HepG2 (cell line): ENCODE measurements at regions not wholly inside any gene's neighbourhood (a gene's known extent, or its start where the extent isn't known, plus 50 kb on each side); places are given as distances from the start of the nearest gene placed in this dataset.

Source experiments
- ATAC-seq: fragments of 200-7000 bp; cut with Tn5 transposase; 3 replicates; pipeline ENCODE4 v1.9.1; 2020; ENCODE audit warnings: mild to moderate bottlenecking, moderate library complexity
- BruUV-seq: library from RNA; stranded (reverse); fragments of 400-500 nt; replicated peaks from 2 replicates; lab custom pipeline; 2021; lab: Mats Ljungman, UMichigan
- CTCF ChIA-PET: fragments of 300-600 bp; formaldehyde crosslinking; extraction: SDS; loops from one replicate; lab custom pipeline; 2021; ENCODE audit warnings: low total read pairs, inconsistent platforms, low intra/inter-chr PET ratio; lab: Yijun Ruan, JAX
- POLR2A ChIA-PET: fragments of 350-600 bp; sonication (Branson Sonifier 250); formaldehyde crosslinking; loops from one replicate; lab custom pipeline; 2020; ENCODE audit warnings: antibody characterized with exemption, inconsistent platforms; lab: Yijun Ruan, JAX
- DNase-seq: peaks from one replicate; pipeline ENCODE4 v3.0.0-alpha.2; 2015; ENCODE audit warnings: low spot score
- FAIRE-seq: peaks from 3 replicates; lab custom pipeline; 2011; peaks lifted over from hg19 to GRCh38; lab: Jason Lieb, UNC
- H2AFZ ChIP-seq: one replicate; pipeline ENCODE4 v1.6.1; 2011; ENCODE audit warnings: low read length, inconsistent platforms
- H3K27ac ChIP-seq: fragments of 300-600 bp; 3 replicates; pipeline ENCODE4 v1.8.0; 2011; ENCODE audit warnings: mixed run types, mild to moderate bottlenecking, mixed read lengths, low read length, inconsistent platforms; ENCODE audit not compliant: insufficient read depth; ENCODE audit errors: extremely low read length
- H3K27me3 ChIP-seq, 2 experiments: fragments of 200-600 bp in 1 of 2; 2 replicates in 1 of 2; 3 replicates in 1 of 2; pipeline versions ENCODE4 v1.6.0 to v1.8.0; 2011; ENCODE audit warnings: low read length in 2 of 2, mild to moderate bottlenecking in 2 of 2, moderate library complexity in 2 of 2, inconsistent platforms in 1 of 2; ENCODE audit not compliant: insufficient read depth in 2 of 2, control insufficient read depth in 1 of 2
- H3K36me3 ChIP-seq, 2 experiments: fragments of 200-600 bp in 1 of 2; replicated peaks in 1 of 2; 2 replicates in 1 of 2; 3 replicates in 1 of 2; pipeline versions ENCODE4 v1.5.1 to v1.8.0; 2011; ENCODE audit warnings: low read length in 2 of 2, inconsistent platforms in 1 of 2; ENCODE audit not compliant: insufficient read depth in 2 of 2, control insufficient read depth in 1 of 2
- H3K4me1 ChIP-seq: 2 replicates; pipeline ENCODE4 v1.5.1; 2012; ENCODE audit warnings: low read length, inconsistent platforms; ENCODE audit not compliant: insufficient read depth
- H3K4me2 ChIP-seq: 2 replicates; pipeline ENCODE4 v1.6.0; 2011; ENCODE audit warnings: low read depth, low read length, inconsistent platforms
- H3K4me3 ChIP-seq, 3 experiments: fragments of 200-600 bp in 1 of 3; sonication (generic), shearing (Covaris generic) in 1 of 3; replicated peaks in 1 of 3; 2 replicates each; pipeline ENCODE4 v1.5.1; 2011 to 2016; ENCODE audit warnings: low read length in 3 of 3, inconsistent platforms in 2 of 3, low read depth in 2 of 3, mild to moderate bottlenecking in 2 of 3, control low read depth in 1 of 3, mixed read lengths in 1 of 3; ENCODE audit not compliant: insufficient read depth in 1 of 3
- H3K79me2 ChIP-seq: one replicate; pipeline ENCODE4 v1.6.1; 2011; ENCODE audit warnings: low read length, inconsistent platforms; ENCODE audit not compliant: insufficient read depth
- H3K9ac ChIP-seq: 2 replicates; pipeline ENCODE4 v1.6.0; 2011; ENCODE audit warnings: mild to moderate bottlenecking, low read depth, low read length, inconsistent platforms; ENCODE audit not compliant: insufficient read depth
- H3K9me3 ChIP-seq: 2 replicates; pipeline ENCODE4 v1.5.1; 2012; ENCODE audit warnings: mild to moderate bottlenecking, low read length
- H4K20me1 ChIP-seq: 2 replicates; pipeline ENCODE4 v1.6.0; 2011; ENCODE audit warnings: inconsistent platforms, mild to moderate bottlenecking, low read length, moderate library complexity; ENCODE audit not compliant: insufficient read depth
- MAFF ChIP-seq: IDR thresholded peaks from 2 replicates; pipeline ENCODE4 v1.6.1; 2011; ENCODE audit warnings: low read depth, low read length, improper control_type of control experiment
- MAFK ChIP-seq, 2 experiments: IDR thresholded peaks in 1 of 2; conservative IDR thresholded peaks in 1 of 2; 2 replicates each; pipeline ENCODE4 v1.6.1; 2011; ENCODE audit warnings: improper control_type of control experiment in 2 of 2, low read length in 2 of 2
- PLRG1 ChIP-seq: fragments of 450-650 bp; conservative IDR thresholded peaks from 2 replicates; pipeline ENCODE4 v1.6.1; 2016
- RELA ChIP-seq: sonication (generic); formaldehyde crosslinking; IDR thresholded peaks from 2 replicates; pipeline ENCODE4 v1.4.0; 2020; ENCODE audit warnings: missing genetic modification reagents
- RXRB ChIP-seq: IDR thresholded peaks from 2 replicates; pipeline ENCODE4 v1.6.1; 2016; ENCODE audit warnings: borderline replicate concordance, missing genetic modification reagents, missing compliant biosample characterization
- ZFP1 ChIP-seq: IDR thresholded peaks from 2 replicates; pipeline ENCODE4 v1.6.1; 2016
- ZNF17 ChIP-seq: sonication (generic); formaldehyde crosslinking; IDR thresholded peaks from 2 replicates; pipeline ENCODE4 v1.5.0; 2020; ENCODE audit warnings: mild to moderate bottlenecking, missing genetic modification reagents
- ZNF30 ChIP-seq: sonication (generic); formaldehyde crosslinking; IDR thresholded peaks from 2 replicates; pipeline ENCODE4 v1.5.0; 2020; ENCODE audit warnings: mild to moderate bottlenecking, missing genetic modification reagents
- ZNF629 ChIP-seq: sonication (generic); formaldehyde crosslinking; conservative IDR thresholded peaks from 2 replicates; pipeline ENCODE4 v1.5.0; 2020; ENCODE audit warnings: missing genetic modification reagents
- ZSCAN30 ChIP-seq: sonication (generic); formaldehyde crosslinking; IDR thresholded peaks from 2 replicates; pipeline ENCODE4 v1.5.0; 2020; ENCODE audit warnings: mild to moderate bottlenecking, missing genetic modification reagents
- in situ Hi-C: cut with HindIII; loops from 2 replicates; pipeline ENCODE4 v1.10.0; 2017; ENCODE audit warnings: low pct_unique_long_range_greater_than_20kb; ENCODE audit not compliant: extremely low pct_ligation_motif_present
- intact Hi-C: fragments of 100-400 bp; cut with micrococcal nuclease; formaldehyde crosslinking; loops from one replicate; pipeline ENCODE4 v1.10.0; 2022; ENCODE audit not compliant: unreplicated experiment

DNA sequence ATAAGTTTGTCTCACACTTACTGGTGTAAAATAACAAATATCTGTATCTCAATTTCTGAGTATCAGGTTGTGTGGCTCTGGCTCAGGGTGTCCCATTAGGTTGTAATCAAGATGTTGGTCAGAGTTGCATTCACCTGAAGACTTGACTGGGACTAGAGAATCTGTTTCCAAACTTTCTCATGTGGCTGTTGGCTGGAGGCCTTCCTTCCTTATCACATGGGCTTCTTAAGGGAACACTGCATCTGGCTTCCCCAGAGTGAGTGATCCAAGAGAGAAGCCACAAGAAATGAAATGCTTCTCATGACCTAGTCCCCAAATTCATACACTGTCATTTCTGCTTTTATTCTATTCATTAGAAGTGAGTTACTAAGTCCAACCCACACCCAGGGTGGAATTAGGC lies 568.4 kb upstream of the CAMK1G start:
- TF ChIP-seq RELA (no peak), ZNF629 (no peak), RXRB (CRISPR knock-in tag) (no peak), ZFP1 (CRISPR knock-in tag) (no peak), ZSCAN30 (CRISPR knock-in tag) (no peak), ZNF30 (CRISPR knock-in tag) (no peak), ZNF17 (CRISPR knock-in tag) (no peak), PLRG1 (no peak)
- Histone ChIP-seq H3K27ac (no peak overlapping the region), H4K20me1 (no peaks in the 10 kb centered on the region), H3K36me3 (no peaks in the 10 kb centered on the region), H3K4me3 (no peak overlapping the region), H2AFZ (no peak overlapping the region), H3K9ac (no peak overlapping the region), H3K4me2 (no peak overlapping the region), H3K4me1 (no peaks in the 10 kb centered on the region), H3K79me2 (no peaks in the 10 kb centered on the region), H3K27me3 (no peaks in the 10 kb centered on the region), H3K9me3 (peaks cover 33% of the 10 kb centered on the region)
- intact Hi-C loops (no loop called here), in situ Hi-C loops (no loop called here)
- DNase-seq (no peak), ATAC-seq (no peak), FAIRE-seq (no peak)
- ChIA-PET CTCF (no interaction called here), POLR2A (no interaction called here)
- BruUV-seq, result no TSS peak

DNA sequence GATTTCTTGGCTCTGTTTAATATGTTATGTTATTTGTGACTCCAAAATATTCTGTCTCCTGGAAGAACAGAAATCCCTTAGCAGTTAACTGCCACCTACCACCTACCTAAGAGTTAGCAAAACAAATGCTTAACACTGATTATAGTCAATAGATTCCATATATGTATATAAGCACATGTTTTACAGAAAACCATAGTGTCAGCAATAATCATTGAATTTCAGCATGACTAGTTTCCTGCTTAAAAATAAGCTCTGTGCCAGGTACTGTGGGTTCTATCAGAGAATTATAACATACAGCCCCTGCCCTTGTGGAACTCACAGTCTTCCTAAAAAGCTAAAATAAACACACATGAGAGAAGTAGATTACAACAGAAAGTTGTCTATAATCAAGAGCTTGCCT lies 561.9 kb upstream of the CAMK1G start:
- no peak for ATAC-seq
- Histone ChIP-seq H2AFZ (no peak overlapping the region), H3K27ac (no peak overlapping the region), H3K9me3 (peaks cover 58% of the 10 kb centered on the region), H3K9ac (no peak overlapping the region), H3K36me3 (no peaks in the 10 kb centered on the region), H3K4me3 (no peak overlapping the region), H3K27me3 (no peaks in the 10 kb centered on the region), H3K4me2 (no peak overlapping the region), H4K20me1 (no peaks in the 10 kb centered on the region), H3K79me2 (no peaks in the 10 kb centered on the region), H3K4me1 (no peaks in the 10 kb centered on the region)
- in situ Hi-C loops, result no loop called here
- CTCF ChIA-PET, result no interaction called here
- no TSS peak for BruUV-seq
- TF ChIP-seq MAFF, result peak; percentile 67
- peak; percentile 68 to 78 for TF ChIP-seq MAFK (conservative IDR thresholded peaks at IDR 0.05 in 1 of 2, IDR thresholded peaks at IDR 0.05 in 1 of 2; ENCODE audit: low read length in 2 of 2)
- no peak for TF ChIP-seq ZNF629
- no peak for FAIRE-seq
- intact Hi-C loops, result no loop called here
- POLR2A ChIA-PET, result no interaction called here
- no peak for DNase-seq
